Endothelial cell (in vitro differentiated cells): ENCODE measurements at regions not wholly inside any gene's neighbourhood (a gene's known extent, or its start where the extent isn't known, plus 50 kb on each side); places are given as distances from the start of the nearest gene placed in this dataset.

Experiments
- DNase-seq: peaks from one replicate; pipeline ENCODE4 v3.0.0; 2021; ENCODE audit warnings: low spot score
- H3K27ac Mint-ChIP-seq: one replicate; pipeline ENCODE4 v1.8.0; 2021; ENCODE audit warnings: mixed read lengths, inconsistent platforms; ENCODE audit not compliant: unreplicated experiment
- H3K27me3 Mint-ChIP-seq: one replicate; pipeline ENCODE4 v1.8.0; 2021; ENCODE audit warnings: mild to moderate bottlenecking, moderate library complexity, mixed read lengths, inconsistent platforms; ENCODE audit not compliant: unreplicated experiment
- H3K36me3 Mint-ChIP-seq: one replicate; pipeline ENCODE4 v1.8.0; 2021; ENCODE audit warnings: mild to moderate bottlenecking, low read depth, mixed read lengths, inconsistent platforms; ENCODE audit not compliant: unreplicated experiment
- H3K4me1 Mint-ChIP-seq: one replicate; pipeline ENCODE4 v1.8.0; 2021; ENCODE audit warnings: mild to moderate bottlenecking, mixed read lengths, inconsistent platforms; ENCODE audit not compliant: unreplicated experiment
- H3K4me3 Mint-ChIP-seq: one replicate; pipeline ENCODE4 v1.8.0; 2021; ENCODE audit warnings: mild to moderate bottlenecking, mixed read lengths, inconsistent platforms; ENCODE audit not compliant: unreplicated experiment
- H3K9me3 Mint-ChIP-seq: one replicate; pipeline ENCODE4 v1.8.0; 2021; ENCODE audit warnings: mixed read lengths, inconsistent platforms; ENCODE audit not compliant: unreplicated experiment
- TF ChIP-seq, protein P1 (sequence below): fragments of 200-600 bp; sonication (generic); IDR thresholded peaks from one replicate; pipeline ENCODE4 v1.5.0; 2021; ENCODE audit warnings: antibody characterized with exemption; ENCODE audit not compliant: unreplicated experiment

DNA sequence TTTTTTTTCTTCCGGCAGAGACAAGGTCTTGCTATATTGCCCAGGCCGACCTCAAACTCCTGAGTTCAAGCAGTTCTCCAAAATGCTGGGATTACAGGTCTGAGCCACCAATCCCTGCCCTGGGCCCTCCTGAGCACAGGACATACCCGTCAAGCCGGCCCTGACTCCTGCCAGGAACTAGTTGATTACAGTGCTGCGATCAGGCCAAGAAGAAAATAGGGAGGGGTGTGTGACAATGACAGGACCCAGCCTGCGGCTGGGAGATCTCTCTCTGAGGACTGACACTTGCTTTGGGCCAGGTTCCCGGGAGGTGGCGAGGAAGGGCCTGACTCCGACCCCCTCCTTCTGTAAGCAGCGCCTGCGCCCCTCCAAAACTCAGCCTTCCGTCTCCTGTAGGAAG lies 276.6 kb downstream of the MRTFB start:
- Mint-ChIP-seq H3K36me3 (peaks cover 4% of the 10 kb centered on the region), H3K4me3 (no peak overlapping the region), H3K4me1 (no peaks in the 10 kb centered on the region), H3K27ac (no peak overlapping the region), H3K9me3 (no peaks in the 10 kb centered on the region), H3K27me3 (peaks cover 3% of the 10 kb centered on the region)
- no peak for DNase-seq
- TF ChIP-seq, protein P1, sequence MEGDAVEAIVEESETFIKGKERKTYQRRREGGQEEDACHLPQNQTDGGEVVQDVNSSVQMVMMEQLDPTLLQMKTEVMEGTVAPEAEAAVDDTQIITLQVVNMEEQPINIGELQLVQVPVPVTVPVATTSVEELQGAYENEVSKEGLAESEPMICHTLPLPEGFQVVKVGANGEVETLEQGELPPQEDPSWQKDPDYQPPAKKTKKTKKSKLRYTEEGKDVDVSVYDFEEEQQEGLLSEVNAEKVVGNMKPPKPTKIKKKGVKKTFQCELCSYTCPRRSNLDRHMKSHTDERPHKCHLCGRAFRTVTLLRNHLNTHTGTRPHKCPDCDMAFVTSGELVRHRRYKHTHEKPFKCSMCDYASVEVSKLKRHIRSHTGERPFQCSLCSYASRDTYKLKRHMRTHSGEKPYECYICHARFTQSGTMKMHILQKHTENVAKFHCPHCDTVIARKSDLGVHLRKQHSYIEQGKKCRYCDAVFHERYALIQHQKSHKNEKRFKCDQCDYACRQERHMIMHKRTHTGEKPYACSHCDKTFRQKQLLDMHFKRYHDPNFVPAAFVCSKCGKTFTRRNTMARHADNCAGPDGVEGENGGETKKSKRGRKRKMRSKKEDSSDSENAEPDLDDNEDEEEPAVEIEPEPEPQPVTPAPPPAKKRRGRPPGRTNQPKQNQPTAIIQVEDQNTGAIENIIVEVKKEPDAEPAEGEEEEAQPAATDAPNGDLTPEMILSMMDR = no peak

DNA sequence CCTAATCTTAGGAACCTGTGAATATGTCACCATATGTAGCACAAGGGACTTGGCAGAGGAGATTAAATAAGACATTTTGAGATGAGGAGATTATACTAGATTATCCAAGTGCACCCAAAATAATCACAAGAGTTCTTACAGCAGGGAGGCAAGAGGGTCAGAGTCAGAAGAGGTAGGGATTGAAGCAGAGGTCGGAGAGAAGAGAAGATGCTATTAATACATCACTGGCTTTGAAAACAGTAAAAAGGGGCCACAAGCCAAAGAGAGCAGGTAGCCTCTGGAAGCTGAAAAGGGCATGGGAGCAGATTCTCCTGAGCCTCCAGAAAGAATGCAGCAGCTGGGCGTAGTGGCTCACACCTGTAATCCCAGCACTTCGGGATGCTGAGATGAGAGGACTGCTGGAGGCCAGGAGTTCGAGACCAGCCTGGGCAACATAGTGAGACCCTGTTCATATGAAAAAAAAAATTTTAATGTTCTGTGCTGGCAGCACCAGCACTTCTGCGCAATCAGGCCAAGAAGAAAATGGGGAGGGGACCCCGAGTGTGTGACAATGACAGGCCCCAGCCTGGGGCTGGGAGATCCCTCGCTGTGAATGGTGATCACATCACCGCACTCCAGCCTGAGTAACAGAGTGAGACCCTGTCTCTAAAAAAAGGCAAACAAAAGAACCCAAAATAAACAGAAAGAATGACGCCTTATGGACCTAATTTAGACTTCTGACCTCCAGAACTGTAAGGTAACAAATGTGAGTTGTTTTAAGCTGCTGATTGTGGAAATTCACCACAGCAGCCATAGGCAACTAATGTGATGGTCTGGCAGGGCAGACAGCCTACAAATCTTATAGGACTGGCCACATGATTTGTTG lies 275.4 kb downstream of the MRTFB start:
- Mint-ChIP-seq H3K4me1 (no peaks in the 10 kb centered on the region), H3K27ac (no peak overlapping the region), H3K4me3 (no peak overlapping the region), H3K36me3 (peaks cover 4% of the 10 kb centered on the region), H3K27me3 (peaks cover 3% of the 10 kb centered on the region), H3K9me3 (no peaks in the 10 kb centered on the region)
- DNase-seq = no peak
- TF ChIP-seq, protein P1 = no peak

DNA sequence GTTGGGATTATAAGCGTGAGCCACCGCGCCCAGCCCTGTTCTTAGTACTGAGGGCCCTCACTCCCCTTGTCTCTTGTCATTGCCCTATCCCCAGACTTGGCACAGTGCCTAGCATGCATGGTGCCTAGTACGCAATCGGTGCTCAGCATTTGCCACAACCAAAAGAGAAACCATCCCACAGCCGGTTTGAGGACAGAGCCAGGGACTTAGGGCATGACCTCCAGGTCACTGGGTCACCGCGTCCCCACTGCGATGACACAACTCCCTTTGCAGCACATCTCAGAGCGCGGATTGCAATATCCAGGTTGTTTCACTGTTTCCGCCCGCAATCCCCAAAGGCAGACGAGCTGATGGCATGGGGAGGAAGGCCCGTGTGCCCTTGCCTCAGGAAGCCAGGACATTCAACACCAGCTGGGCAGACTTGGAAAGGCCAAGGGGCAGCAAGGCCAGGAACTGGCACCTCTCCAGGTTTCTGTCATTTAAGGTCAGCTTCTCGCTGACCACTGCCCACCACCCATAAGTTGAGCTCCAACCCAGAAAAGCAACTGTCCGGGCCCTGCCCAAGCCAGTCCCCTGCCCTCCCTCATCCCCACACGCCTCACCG lies 274.5 kb downstream of the MRTFB start:
- TF ChIP-seq, protein P1 = no peak
- no peak for DNase-seq
- Mint-ChIP-seq H3K36me3 (peaks cover 4% of the 10 kb centered on the region), H3K27ac (no peak overlapping the region), H3K4me3 (no peak overlapping the region), H3K4me1 (no peaks in the 10 kb centered on the region), H3K27me3 (peaks cover 3% of the 10 kb centered on the region), H3K9me3 (no peaks in the 10 kb centered on the region)

DNA sequence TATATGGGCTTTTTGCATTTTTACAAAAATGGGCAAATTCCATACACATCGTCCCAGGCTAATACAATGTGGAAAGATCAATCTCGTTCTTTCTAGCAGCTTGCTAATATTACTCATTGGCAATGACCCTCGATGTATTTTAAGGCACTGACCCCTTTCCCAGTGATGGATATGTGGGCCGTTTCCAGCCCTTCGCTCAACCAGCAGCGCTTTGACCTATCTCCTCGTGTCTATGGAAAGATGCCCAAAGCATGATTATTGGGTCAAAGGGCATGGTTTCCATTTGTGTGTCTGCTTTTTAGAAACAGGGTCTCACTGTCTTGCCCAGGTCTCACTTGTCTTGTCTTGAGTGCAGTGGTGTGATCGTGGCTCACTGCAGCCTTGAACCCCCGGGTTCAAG lies 273.8 kb downstream of the MRTFB start:
- H3K36me3 Mint-ChIP-seq = peaks cover 4% of the 10 kb centered on the region
- peaks cover 3% of the 10 kb centered on the region for H3K27me3 Mint-ChIP-seq
- no peak overlapping the region for H3K4me3 Mint-ChIP-seq
- TF ChIP-seq, protein P1 = no peak
- H3K9me3 Mint-ChIP-seq = no peaks in the 10 kb centered on the region
- no peak for DNase-seq
- no peak overlapping the region for H3K27ac Mint-ChIP-seq
- no peaks in the 10 kb centered on the region for H3K4me1 Mint-ChIP-seq

- TF ChIP-seq, protein P1 = no peak
- Mint-ChIP-seq H3K4me3 (no peak overlapping the region), H3K36me3 (peaks cover 4% of the 10 kb centered on the region), H3K9me3 (no peaks in the 10 kb centered on the region), H3K27me3 (peaks cover 3% of the 10 kb centered on the region), H3K4me1 (no peaks in the 10 kb centered on the region), H3K27ac (peak overlapping the region; percentile 49)
- DNase-seq = no peak
These were observed 273.2 kb downstream of the MRTFB start for GRCh38 chr16:14344292-14344691.
